ENCODE measurements at regions not wholly inside any gene's neighbourhood (a gene's known extent, or its start where the extent isn't known, plus 50 kb on each side); places are given as distances from the start of the nearest gene placed in this dataset.
A peak's percentile ranks its signal among the peaks of the same experiment; 100 is the strongest.

DNA sequence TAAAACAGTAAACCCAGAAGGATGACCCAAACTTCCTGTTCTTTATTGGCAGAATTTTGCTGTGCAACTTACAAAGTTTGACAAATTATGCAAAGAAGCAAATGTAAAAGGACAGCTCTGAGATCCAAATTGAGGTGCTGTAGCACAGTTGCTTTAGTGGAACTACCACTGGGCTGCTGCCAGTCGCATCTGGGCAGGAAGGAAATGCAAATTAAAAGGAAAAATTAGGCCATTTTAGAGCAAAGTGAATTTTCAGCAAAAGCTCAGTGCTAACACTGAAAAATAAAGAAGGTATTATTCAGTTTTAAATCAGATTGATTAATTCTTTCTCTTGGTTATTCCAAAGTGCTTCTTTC lies 104.5 kb downstream of the ZMAT3 start:
- Histone ChIP-seq H3K27ac (no peak overlapping the region), H3K4me1 (no peaks in the 10 kb centered on the region), H3K36me3 (no peaks in the 10 kb centered on the region), H3K27me3 (no peaks in the 10 kb centered on the region), H3K4me3 (no peak overlapping the region), H3K9me3 (no peaks in the 10 kb centered on the region)
- intact Hi-C loops (cut with DNase I; ENCODE audit: low total_unique reads) = no loop called here
- TF ChIP-seq POLR2A (IDR thresholded peaks at IDR 0.05) = no peak
- TF ChIP-seq, protein P1, sequence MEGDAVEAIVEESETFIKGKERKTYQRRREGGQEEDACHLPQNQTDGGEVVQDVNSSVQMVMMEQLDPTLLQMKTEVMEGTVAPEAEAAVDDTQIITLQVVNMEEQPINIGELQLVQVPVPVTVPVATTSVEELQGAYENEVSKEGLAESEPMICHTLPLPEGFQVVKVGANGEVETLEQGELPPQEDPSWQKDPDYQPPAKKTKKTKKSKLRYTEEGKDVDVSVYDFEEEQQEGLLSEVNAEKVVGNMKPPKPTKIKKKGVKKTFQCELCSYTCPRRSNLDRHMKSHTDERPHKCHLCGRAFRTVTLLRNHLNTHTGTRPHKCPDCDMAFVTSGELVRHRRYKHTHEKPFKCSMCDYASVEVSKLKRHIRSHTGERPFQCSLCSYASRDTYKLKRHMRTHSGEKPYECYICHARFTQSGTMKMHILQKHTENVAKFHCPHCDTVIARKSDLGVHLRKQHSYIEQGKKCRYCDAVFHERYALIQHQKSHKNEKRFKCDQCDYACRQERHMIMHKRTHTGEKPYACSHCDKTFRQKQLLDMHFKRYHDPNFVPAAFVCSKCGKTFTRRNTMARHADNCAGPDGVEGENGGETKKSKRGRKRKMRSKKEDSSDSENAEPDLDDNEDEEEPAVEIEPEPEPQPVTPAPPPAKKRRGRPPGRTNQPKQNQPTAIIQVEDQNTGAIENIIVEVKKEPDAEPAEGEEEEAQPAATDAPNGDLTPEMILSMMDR (IDR thresholded peaks at IDR 0.05) = no peak
- no peak for TF ChIP-seq POLR2AphosphoS5 (IDR thresholded peaks at IDR 0.05)
- DNase-seq (ENCODE audit: low spot score in 2 of 2) = no peak

DNA sequence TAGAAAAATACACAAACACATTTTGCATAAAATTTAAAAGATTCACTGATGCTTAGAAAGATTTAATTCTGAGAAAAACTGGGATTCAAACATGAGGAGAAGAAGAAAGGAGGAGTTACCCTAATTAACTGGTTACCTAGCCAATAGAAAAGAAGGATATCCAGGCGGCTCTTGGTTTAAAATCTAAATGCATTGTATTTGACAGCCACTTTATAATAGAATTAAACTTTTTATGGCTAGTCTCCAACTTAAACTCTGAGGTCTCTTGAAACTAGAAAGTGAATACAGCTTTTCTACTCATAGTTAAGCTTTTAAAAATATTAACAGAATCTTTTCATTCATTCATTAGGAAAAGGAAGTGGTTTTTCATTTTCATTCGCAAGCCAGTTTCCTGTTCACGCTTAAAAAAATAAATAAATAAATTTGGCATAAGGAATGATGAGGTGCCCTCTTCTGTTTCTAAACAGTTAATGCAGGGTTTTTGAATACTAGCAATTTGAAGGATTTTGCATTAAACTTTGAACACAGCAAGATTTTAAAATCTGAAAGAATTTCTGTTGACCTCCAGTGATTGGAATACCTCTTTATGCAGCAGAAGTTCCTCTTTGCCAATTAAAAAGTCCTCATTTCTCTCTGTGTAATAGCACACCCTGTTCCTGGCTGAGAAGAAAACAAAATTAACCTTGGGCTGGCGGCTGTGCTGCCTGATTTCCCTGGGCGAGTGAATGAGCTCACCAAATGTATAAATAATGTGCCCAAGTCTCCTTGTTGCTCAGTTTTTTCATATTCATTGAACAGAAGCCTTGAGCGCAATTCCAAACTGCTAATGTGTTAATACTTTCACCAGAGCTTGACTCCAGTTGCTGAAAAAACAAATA lies 105.1 kb downstream of the ZMAT3 start:
- H3K36me3 ChIP-seq = no peaks in the 10 kb centered on the region
- H3K27me3 ChIP-seq = no peaks in the 10 kb centered on the region
- intact Hi-C loops (cut with DNase I; ENCODE audit: low total_unique reads) = no loop called here
- no peaks in the 10 kb centered on the region for H3K4me1 ChIP-seq
- no peak for DNase-seq (ENCODE audit: low spot score in 2 of 2)
- no peaks in the 10 kb centered on the region for H3K9me3 ChIP-seq
- no peak overlapping the region for H3K27ac ChIP-seq
- H3K4me3 ChIP-seq = no peak overlapping the region
- TF ChIP-seq, protein P1 (IDR thresholded peaks at IDR 0.05) = peak in 1 of 3 donors; percentile 20
- no peak for TF ChIP-seq POLR2A (IDR thresholded peaks at IDR 0.05)
- no peak for TF ChIP-seq POLR2AphosphoS5 (IDR thresholded peaks at IDR 0.05)

GRCh38 chr3:178964551-178964950 lies 107.1 kb downstream of the ZMAT3 start:
- H3K27ac ChIP-seq = no peak overlapping the region
- intact Hi-C loops (cut with DNase I; ENCODE audit: low total_unique reads) = no loop called here
- H3K4me3 ChIP-seq = no peak overlapping the region
- H3K4me1 ChIP-seq = no peaks in the 10 kb centered on the region
- H3K27me3 ChIP-seq = no peaks in the 10 kb centered on the region
- no peak for DNase-seq (ENCODE audit: low spot score in 2 of 2)
- no peaks in the 10 kb centered on the region for H3K36me3 ChIP-seq
- TF ChIP-seq POLR2A (IDR thresholded peaks at IDR 0.05) (no peak), POLR2AphosphoS5 (IDR thresholded peaks at IDR 0.05) (no peak)
- TF ChIP-seq, protein P1 (IDR thresholded peaks at IDR 0.05) = no peak
- no peaks in the 10 kb centered on the region for H3K9me3 ChIP-seq

- intact Hi-C loops (cut with DNase I; ENCODE audit: low total_unique reads) = no loop called here
- TF ChIP-seq, protein P1 (IDR thresholded peaks at IDR 0.05) = no peak
- TF ChIP-seq POLR2A (IDR thresholded peaks at IDR 0.05) (no peak), POLR2AphosphoS5 (IDR thresholded peaks at IDR 0.05) (no peak)
- H3K9me3 ChIP-seq = no peaks in the 10 kb centered on the region
- no peak overlapping the region for H3K27ac ChIP-seq
- no peaks in the 10 kb centered on the region for H3K4me1 ChIP-seq
- H3K4me3 ChIP-seq = no peak overlapping the region
- no peaks in the 10 kb centered on the region for H3K36me3 ChIP-seq
- no peak for DNase-seq (ENCODE audit: low spot score in 2 of 2)
- no peaks in the 10 kb centered on the region for H3K27me3 ChIP-seq
These were observed 110.7 kb downstream of the ZMAT3 start for GRCh38 chr3:178960918-178961317.

- H3K27ac ChIP-seq = no peak overlapping the region
- H3K4me3 ChIP-seq = no peak overlapping the region
- intact Hi-C loops (cut with DNase I; ENCODE audit: low total_unique reads) = no loop called here
- H3K27me3 ChIP-seq = no peaks in the 10 kb centered on the region
- no peaks in the 10 kb centered on the region for H3K36me3 ChIP-seq
- H3K4me1 ChIP-seq = no peaks in the 10 kb centered on the region
- TF ChIP-seq, protein P1 (IDR thresholded peaks at IDR 0.05) = no peak
- no peak for TF ChIP-seq POLR2AphosphoS5 (IDR thresholded peaks at IDR 0.05)
- no peak for TF ChIP-seq POLR2A (IDR thresholded peaks at IDR 0.05)
- no peak for DNase-seq (ENCODE audit: low spot score in 2 of 2)
- H3K9me3 ChIP-seq = no peaks in the 10 kb centered on the region
These were observed 111.4 kb downstream of the ZMAT3 start for GRCh38 chr3:178960181-178960580.
